ENCODE measurements at regions not wholly inside any gene's neighbourhood (a gene's known extent, or its start where the extent isn't known, plus 50 kb on each side); places are given as distances from the start of the nearest gene placed in this dataset.

- no peak for TF ChIP-seq ZNF462 (CRISPR knock-in tag; IDR thresholded peaks at IDR 0.05)
- no peak for TF ChIP-seq ETS1 (IDR thresholded peaks at IDR 0.05)
Measured at GRCh38 chr15:68484220-68484619, 52.3 kb upstream of the ITGA11 start (continued).

GRCh38 chr15:68484696-68485400 is 52.9 kb upstream of the ITGA11 start:
- DNase-seq (ENCODE audit: low spot score) (no peak), ATAC-seq (peak; percentile 45; the same call in 1 of the 3 replicates)
- Histone ChIP-seq H2AFZ (no peak overlapping the region), H3K27me3 (ENCODE audit: insufficient read depth) (no peaks in the 10 kb centered on the region), H3K36me3 (ENCODE audit: insufficient read depth) (no peaks in the 10 kb centered on the region), H3F3A (replicated peaks; ENCODE audit: low read depth) (no peaks in the 10 kb centered on the region), H3K4me3 (no peak overlapping the region), H4K20me1 (replicated peaks; ENCODE audit: insufficient read depth) (no peaks in the 10 kb centered on the region), H3K9me2 (ENCODE audit: insufficient read depth) (no peaks in the 10 kb centered on the region), H3K27ac (ENCODE audit: low read depth) (no peak overlapping the region), H3K4me1 (ENCODE audit: insufficient read depth) (peaks cover 4% of the 10 kb centered on the region; the same call in 1 of the 2 replicates), H3K79me2 (replicated peaks; ENCODE audit: insufficient read depth) (no peaks in the 10 kb centered on the region), H3K4me2 (no peak overlapping the region)
- H3K27ac Mint-ChIP-seq: no peak overlapping the region
- H3K9me3 Mint-ChIP-seq: peaks cover 6% of the 10 kb centered on the region; the same call in 2 of the 3 replicates
- no peaks in the 10 kb centered on the region for H3K36me3 Mint-ChIP-seq (ENCODE audit: low read depth)
- peaks cover 9% of the 10 kb centered on the region for H3K27me3 Mint-ChIP-seq (ENCODE audit: insufficient read depth, low read depth, poor library complexity)
- TF ChIP-seq NANOG (IDR thresholded peaks at IDR 0.05; ENCODE audit: borderline replicate concordance) (no peak), ZNF331 (CRISPR knock-in tag; IDR thresholded peaks at IDR 0.05; ENCODE audit: low read depth) (no peak), ETS1 (IDR thresholded peaks at IDR 0.05) (no peak)
- H3K4me1 Mint-ChIP-seq: peaks cover 11% of the 10 kb centered on the region
- no peak overlapping the region for H3K4me3 Mint-ChIP-seq
